GM19238 (cell line): ENCODE measurements at regions not wholly inside any gene's neighbourhood (a gene's known extent, or its start where the extent isn't known, plus 50 kb on each side); places are given as distances from the start of the nearest gene placed in this dataset.

Experiments
- DNase-seq: peaks from one replicate; pipeline ENCODE4 v3.0.0; 2011; ENCODE audit warnings: low spot score; ENCODE audit not compliant: insufficient read length

DNA sequence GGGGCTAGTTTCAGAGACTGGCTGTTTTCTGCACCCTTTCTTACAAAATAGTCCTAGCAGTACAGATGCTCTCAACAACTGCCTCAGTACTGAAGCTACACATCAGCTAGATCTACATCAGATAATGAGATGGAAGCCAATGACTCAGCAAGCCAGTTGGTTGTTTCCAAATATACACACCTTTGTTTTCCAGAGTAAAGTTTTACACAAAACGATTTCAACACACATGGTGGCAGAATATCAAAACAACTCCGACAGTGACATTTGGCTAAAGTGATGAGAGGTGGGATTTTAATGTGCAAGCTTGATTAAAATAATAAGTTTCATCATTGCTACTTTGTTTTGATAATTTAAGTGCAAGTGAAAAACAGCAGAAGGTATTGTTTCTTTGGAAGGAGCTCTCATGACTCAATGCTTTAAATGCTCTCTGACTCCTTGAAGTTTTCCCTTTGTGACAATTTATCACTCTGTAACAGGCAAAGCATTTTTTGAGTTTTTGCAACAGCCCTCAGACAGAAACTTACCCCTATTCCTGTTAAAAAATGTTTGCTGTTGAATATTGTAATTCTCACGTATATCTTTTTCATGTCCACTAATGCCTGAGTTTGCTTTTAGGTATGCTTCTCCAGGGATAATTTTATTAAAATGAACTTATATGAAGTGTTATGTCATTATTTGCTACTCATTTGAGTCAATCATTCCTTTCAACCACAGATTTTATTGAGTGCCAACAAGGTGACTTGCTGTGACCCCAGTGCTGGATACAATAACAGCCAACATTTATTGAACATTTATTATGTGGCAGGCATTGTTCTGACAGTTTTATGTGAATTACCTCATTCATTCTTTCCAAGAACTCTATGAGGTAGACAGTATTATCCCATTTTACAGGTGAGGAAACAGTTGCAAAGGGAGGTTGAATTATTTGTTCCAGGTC lies 882.0 kb downstream of the TFAP2A start:
- DNase-seq = no peak

- DNase-seq = no peak
Measured at GRCh38 chr6:9527679-9528286, 887.1 kb downstream of the TFAP2A start.

DNA sequence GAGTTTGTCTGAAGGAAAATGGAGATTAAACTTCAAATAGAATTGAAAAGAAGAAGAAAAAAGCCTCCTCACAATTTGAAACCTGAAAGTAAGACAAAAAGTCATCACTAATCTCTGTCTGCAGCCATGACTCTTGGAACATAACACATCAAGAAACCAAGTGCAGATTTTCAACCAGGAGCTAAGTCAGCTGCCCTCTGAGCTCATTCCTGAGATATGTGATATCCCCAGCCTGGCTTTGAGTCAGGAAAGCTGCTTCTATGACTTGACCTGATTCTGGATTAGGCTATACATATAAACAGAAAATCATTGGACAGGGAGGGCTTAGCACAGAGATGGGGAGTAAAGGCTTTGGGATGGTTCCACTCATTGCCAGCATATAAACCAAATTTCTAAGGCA lies 891.4 kb downstream of the TFAP2A start:
- DNase-seq = no peak

- no peak for DNase-seq
Measured at GRCh38 chr6:9522101-9522500, 892.8 kb downstream of the TFAP2A start.

- no peak for DNase-seq
Measured at GRCh38 chr6:9521152-9521530, 893.7 kb downstream of the TFAP2A start.

DNA sequence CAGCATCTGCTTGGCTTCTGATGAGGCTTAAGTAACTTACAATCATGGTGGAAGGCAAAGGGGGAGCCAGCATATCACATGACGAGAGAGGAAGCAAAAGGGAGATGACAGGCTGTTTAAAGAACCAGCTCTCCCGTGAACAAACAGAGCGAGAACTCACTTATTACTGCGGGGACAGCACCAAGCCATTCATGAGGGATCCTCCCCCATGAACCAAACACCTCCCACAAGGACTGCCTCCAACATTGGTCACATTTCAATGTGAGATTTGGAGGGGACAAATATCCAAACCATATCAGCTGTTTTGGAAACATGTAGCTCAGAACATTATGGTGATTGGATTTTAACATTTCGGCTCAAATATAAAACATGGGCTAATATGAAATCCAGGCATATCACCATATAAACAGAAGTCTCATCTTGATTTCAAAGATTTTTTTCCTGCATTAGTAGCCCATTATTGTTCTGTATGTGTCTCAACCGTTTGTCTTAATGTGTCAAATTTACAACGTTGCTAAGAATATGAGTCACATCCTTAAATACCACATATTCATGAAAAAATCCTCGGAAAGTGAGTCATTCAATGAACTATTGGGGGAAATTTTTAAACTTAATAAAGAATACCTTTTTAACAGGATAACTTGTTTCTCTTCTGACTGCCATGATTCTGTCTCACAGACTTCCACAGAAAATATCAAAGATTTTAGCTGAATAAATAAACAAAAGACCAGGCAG lies 894.3 kb downstream of the TFAP2A start:
- no peak for DNase-seq

DNA sequence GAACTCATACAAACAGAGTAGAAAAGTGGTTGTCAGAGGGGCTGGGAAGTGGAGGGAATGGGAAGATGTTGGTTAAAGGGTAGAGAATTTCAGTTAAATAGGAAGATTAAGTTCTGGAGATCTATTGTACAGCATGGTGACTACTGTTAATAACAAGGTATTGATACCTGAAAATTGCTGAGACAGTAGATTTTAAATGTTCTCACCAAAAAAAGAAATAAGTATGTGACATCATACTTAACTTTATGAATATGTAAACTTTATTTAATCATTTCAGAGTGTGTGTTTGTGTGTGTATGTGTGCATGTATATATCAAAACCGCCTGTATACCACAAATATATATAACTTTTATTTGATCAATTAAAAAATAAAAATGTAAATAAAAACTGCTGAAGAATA lies 896.4 kb downstream of the TFAP2A start:
- no peak for DNase-seq

- no peak for DNase-seq
Measured at GRCh38 chr6:9517806-9518205, 897.1 kb downstream of the TFAP2A start.

- no peak for DNase-seq
Measured at GRCh38 chr6:9515633-9516606, 899.0 kb downstream of the TFAP2A start.

DNA sequence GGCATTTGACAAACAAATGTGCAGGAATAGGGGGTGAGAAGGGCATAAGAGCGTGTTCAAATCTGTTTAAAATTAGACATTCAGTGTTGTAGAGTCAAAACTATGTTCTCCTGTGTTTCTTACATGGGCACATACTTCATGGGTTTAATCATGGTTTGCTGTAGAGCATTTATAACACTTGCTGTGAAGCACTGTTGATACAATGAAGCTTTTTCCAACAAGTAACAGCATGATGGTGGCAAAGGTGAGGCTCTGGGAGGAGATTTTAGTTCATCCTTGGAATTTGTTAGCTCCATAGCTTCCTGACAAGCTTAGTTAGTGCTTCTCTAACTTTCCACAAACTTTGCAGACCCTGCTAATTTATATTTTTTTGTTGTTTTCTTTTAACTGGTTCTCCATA lies 900.7 kb downstream of the TFAP2A start:
- DNase-seq = no peak

- no peak for DNase-seq
Measured at GRCh38 chr6:9511157-9511556, 903.7 kb downstream of the TFAP2A start.

GRCh38 chr6:9507136-9507895 lies 907.6 kb downstream of the TFAP2A start:
- no peak for DNase-seq

DNA sequence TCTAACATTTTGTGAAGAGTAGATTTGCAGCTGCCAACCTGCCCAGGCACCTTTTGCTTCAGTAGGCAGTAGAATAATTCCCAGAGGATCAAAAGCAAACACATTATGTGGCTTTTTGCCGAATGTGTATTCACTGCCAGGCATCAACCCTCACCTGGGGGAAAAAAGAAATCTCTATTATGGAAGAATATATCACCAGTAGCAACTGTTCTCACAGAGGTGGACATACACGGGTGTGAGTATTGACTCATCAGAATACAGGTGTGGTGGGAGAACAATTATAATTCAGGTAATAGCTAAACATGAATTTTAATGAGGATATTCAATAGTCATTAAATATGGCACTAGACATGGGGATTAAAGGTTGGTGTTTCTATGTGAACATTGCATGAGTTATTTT lies 910.7 kb downstream of the TFAP2A start:
- no peak for DNase-seq

GRCh38 chr6:9503111-9503761 lies 911.6 kb downstream of the TFAP2A start:
- DNase-seq = no peak

- no peak for DNase-seq
Measured at GRCh38 chr6:9499709-9500108, 915.2 kb downstream of the TFAP2A start.

GRCh38 chr6:9496837-9497236 lies 918.0 kb downstream of the TFAP2A start:
- no peak for DNase-seq

DNA sequence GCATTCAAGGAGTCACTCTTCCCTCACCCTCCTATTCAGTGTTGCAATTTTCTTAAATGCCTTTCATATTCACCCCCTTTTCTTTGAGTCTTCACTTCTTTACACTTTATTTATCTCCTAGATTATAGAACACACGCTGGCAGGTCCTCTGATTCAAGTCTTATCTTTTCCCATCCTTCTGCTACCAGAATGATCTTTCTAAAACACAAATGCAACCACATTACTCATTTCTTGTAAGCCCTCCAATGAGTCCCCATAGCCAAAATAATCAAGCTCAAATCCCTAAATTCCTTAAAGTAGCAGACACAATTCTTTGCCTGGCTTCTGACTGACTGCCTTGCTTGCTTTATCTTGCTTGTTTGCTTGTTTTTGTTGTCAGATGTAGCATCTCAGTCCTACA lies 920.0 kb downstream of the TFAP2A start:
- DNase-seq = no peak

- no peak for DNase-seq
Measured at GRCh38 chr6:9492790-9493189, 922.1 kb downstream of the TFAP2A start.

- no peak for DNase-seq
Measured at GRCh38 chr6:9487128-9487527, 927.7 kb downstream of the TFAP2A start.

DNA sequence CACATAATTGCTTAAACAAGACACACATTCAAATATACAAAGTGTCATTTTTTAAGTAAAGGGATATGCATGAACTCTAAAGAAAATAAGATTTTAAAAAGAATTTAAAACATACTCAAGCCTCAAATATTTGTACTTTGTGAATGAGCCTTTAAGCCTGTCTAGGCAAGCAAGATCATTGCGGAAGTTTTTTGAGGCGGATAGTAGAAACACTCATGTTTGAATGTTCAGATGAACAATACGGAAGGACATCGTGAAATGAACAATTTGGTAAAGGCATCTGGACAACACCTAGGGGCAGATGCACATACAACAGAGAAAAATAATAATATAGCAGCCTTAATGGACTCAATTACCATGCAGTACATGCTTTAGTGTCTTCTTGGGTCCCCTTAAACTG lies 928.9 kb downstream of the TFAP2A start:
- no peak for DNase-seq
